ENCODE measurements at regions not wholly inside any gene's neighbourhood (a gene's known extent, or its start where the extent isn't known, plus 50 kb on each side); places are given as distances from the start of the nearest gene placed in this dataset.

GRCh38 chr1:9442278-9442846 is 96.9 kb upstream of the SLC25A33 start:
- H3K4me2 ChIP-seq = no peak overlapping the region
- peak overlapping the region in 1 of 2 experiments; percentile 43; a peak in 2 of 6 replicates for H3K27ac ChIP-seq
- TF ChIP-seq CBX2 (IDR thresholded peaks at IDR 0.05; ENCODE audit: borderline replicate concordance, low read depth) = no peak
- WGBS (ENCODE audit: missing lambda C conversion rate) = 79% methylated on average over 8 of the region's 8 CpGs
- H3K4me3 ChIP-seq = no peak overlapping the region
- FAIRE-seq = no peak
- ATAC-seq = no peak
- DNase-seq (ENCODE audit: low read depth in 1 of 2, low spot score in 1 of 2) = no peak
- H3K4me1 ChIP-seq = peaks cover 37% of the 10 kb centered on the region
- no peaks in the 10 kb centered on the region for H3K9me3 ChIP-seq
- ChIA-PET POLR2A (no interaction called here), CTCF (interaction anchor here (0.7 to 2.5 kb wide), 5 partner anchors 14 to 175 kb away, joined by 3 to 11 read pairs (median 5); no protein-coding TSS in a partner anchor)

GRCh38 chr1:9442986-9443385 is 96.3 kb upstream of the SLC25A33 start:
- ATAC-seq = no peak
- no peak for FAIRE-seq
- Histone ChIP-seq H3K4me1 (peaks cover 31% of the 10 kb centered on the region), H3K9me3 (no peaks in the 10 kb centered on the region), H3K4me3 (no peak overlapping the region), H3K4me2 (no peak overlapping the region), H3K27ac (peak overlapping the region in 1 of 2 experiments; percentile 43; a peak in 2 of 6 replicates)
- WGBS (ENCODE audit: missing lambda C conversion rate) = 65% methylated on average over 3 of the region's 3 CpGs
- ChIA-PET CTCF (interaction anchor here (2.5 kb wide), 1 partner anchor 13 kb away, joined by 11 read pairs; no protein-coding TSS in a partner anchor), POLR2A (no interaction called here)
- DNase-seq (ENCODE audit: low read depth in 1 of 2, low spot score in 1 of 2) = no peak
- TF ChIP-seq ZNF302 (CRISPR knock-in tag; IDR thresholded peaks at IDR 0.05) = no peak
- TF ChIP-seq NFE2L2 (conservative IDR thresholded peaks at IDR 0.05; ENCODE audit: low read length) = no peak
- no peak for TF ChIP-seq MYC (IDR thresholded peaks at IDR 0.05; ENCODE audit: borderline replicate concordance, low read length)
- TF ChIP-seq RNF2 (IDR thresholded peaks at IDR 0.05; ENCODE audit: borderline replicate concordance, low read depth) = no peak
- TF ChIP-seq FOSL2 (IDR thresholded peaks at IDR 0.05) = no peak
- TF ChIP-seq FOSL2 (CRISPR knock-in tag; IDR thresholded peaks at IDR 0.05) = no peak
- no peak for TF ChIP-seq TP53 (CRISPR knock-in tag; IDR thresholded peaks at IDR 0.05)
- TF ChIP-seq HES2 (IDR thresholded peaks at IDR 0.05) = no peak
- TF ChIP-seq, protein P1, sequence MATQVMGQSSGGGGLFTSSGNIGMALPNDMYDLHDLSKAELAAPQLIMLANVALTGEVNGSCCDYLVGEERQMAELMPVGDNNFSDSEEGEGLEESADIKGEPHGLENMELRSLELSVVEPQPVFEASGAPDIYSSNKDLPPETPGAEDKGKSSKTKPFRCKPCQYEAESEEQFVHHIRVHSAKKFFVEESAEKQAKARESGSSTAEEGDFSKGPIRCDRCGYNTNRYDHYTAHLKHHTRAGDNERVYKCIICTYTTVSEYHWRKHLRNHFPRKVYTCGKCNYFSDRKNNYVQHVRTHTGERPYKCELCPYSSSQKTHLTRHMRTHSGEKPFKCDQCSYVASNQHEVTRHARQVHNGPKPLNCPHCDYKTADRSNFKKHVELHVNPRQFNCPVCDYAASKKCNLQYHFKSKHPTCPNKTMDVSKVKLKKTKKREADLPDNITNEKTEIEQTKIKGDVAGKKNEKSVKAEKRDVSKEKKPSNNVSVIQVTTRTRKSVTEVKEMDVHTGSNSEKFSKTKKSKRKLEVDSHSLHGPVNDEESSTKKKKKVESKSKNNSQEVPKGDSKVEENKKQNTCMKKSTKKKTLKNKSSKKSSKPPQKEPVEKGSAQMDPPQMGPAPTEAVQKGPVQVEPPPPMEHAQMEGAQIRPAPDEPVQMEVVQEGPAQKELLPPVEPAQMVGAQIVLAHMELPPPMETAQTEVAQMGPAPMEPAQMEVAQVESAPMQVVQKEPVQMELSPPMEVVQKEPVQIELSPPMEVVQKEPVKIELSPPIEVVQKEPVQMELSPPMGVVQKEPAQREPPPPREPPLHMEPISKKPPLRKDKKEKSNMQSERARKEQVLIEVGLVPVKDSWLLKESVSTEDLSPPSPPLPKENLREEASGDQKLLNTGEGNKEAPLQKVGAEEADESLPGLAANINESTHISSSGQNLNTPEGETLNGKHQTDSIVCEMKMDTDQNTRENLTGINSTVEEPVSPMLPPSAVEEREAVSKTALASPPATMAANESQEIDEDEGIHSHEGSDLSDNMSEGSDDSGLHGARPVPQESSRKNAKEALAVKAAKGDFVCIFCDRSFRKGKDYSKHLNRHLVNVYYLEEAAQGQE (IDR thresholded peaks at IDR 0.05) = no peak
- TF ChIP-seq MAZ (IDR thresholded peaks at IDR 0.05; ENCODE audit: borderline replicate concordance, low read depth, low read length) = no peak
- TF ChIP-seq JUNB (IDR thresholded peaks at IDR 0.05) = no peak

GRCh38 chr1:9443913-9444445 is 95.3 kb upstream of the SLC25A33 start:
- ATAC-seq = 0 out of 6 replicates have a peak, but pooled peaks of 1 of the 2 experiments have one; percentile 34
- peak overlapping the region; percentile 20 to 69; a peak in 4 of 6 replicates for H3K27ac ChIP-seq
- CTCF ChIA-PET = no interaction called here
- FAIRE-seq = no peak
- H3K4me2 ChIP-seq = no peak overlapping the region
- 61% methylated on average over 14 of the region's 14 CpGs for WGBS (ENCODE audit: missing lambda C conversion rate)
- peak; percentile 50 for TF ChIP-seq MAFK (IDR thresholded peaks at IDR 0.05; ENCODE audit: partially characterized antibody)
- TF ChIP-seq PBX3 (IDR thresholded peaks at IDR 0.05) = no peak
- H3K4me1 ChIP-seq = peaks cover 29% of the 10 kb centered on the region
- no peak for DNase-seq (ENCODE audit: low read depth in 1 of 2, low spot score in 1 of 2)
- POLR2A ChIA-PET = no interaction called here
- H3K4me3 ChIP-seq = no peak overlapping the region
- no peaks in the 10 kb centered on the region for H3K9me3 ChIP-seq

DNA sequence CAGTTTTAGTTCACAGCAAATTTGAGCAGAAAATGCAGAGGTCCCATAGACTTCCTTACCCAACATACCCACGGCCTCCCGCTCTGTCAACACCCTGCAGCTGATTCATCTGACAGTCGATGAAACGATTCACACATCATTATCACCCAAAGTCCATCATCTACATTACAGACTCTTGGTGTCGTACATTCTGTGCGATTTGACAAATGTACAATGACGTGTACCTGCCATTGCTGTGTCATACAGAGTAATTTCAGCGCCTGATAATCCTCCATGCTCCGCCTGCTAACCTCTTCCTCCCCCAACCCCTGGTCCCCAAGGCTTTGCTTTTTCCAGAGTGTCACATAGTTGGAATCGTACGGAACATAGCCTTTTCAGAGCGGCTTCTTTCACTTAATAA is 94.7 kb upstream of the SLC25A33 start:
- Histone ChIP-seq H3K4me2 (no peak overlapping the region), H3K9me3 (no peaks in the 10 kb centered on the region), H3K4me1 (peaks cover 24% of the 10 kb centered on the region), H3K27ac (no peak overlapping the region; a peak in 1 of 6 replicates), H3K4me3 (no peak overlapping the region)
- no peak for TF ChIP-seq CHD2 (IDR thresholded peaks at IDR 0.05; ENCODE audit: low read length, partially characterized antibody)
- TF ChIP-seq HOXB13 (CRISPR knock-in tag; IDR thresholded peaks at IDR 0.05; ENCODE audit: low read depth) = no peak
- no peak for TF ChIP-seq PBX3 (IDR thresholded peaks at IDR 0.05)
- TF ChIP-seq CHD4 (IDR thresholded peaks at IDR 0.05; ENCODE audit: borderline replicate concordance) = no peak
- no peak for TF ChIP-seq HEYL (CRISPR knock-in tag; IDR thresholded peaks at IDR 0.05)
- TF ChIP-seq BCL3 (IDR thresholded peaks at IDR 0.05) = no peak
- no peak for TF ChIP-seq CEBPB (IDR thresholded peaks at IDR 0.05)
- TF ChIP-seq ESRRA (IDR thresholded peaks at IDR 0.05; ENCODE audit: borderline replicate concordance, low read length) = no peak
- TF ChIP-seq ZSCAN20 (CRISPR knock-in tag; IDR thresholded peaks at IDR 0.05) = no peak
- no peak for TF ChIP-seq CBX2 (IDR thresholded peaks at IDR 0.05; ENCODE audit: borderline replicate concordance, low read depth)
- no peak for TF ChIP-seq FOXS1 (CRISPR knock-in tag; IDR thresholded peaks at IDR 0.05)
- DNase-seq (ENCODE audit: low read depth in 1 of 2, low spot score in 1 of 2) (no peak), ATAC-seq (no peak), FAIRE-seq (no peak)
- ChIA-PET POLR2A (no interaction called here), CTCF (no interaction called here)
- 92% methylated on average over 12 of the region's 12 CpGs for WGBS (ENCODE audit: missing lambda C conversion rate)
